OCI-LY7 (cell line): ENCODE measurements at regions not wholly inside any gene's neighbourhood (a gene's known extent, or its start where the extent isn't known, plus 50 kb on each side); places are given as distances from the start of the nearest gene placed in this dataset.

Experiments used
- CTCF ChIP-seq: fragments of 200-600 bp; sonication (generic); conservative IDR thresholded peaks from 2 replicates; pipeline ENCODE4 v1.5.1; 2014; ENCODE audit warnings: mild to moderate bottlenecking, antibody characterized with exemption, low read length, moderate library complexity, mixed read lengths
- EZH2phosphoT487 ChIP-seq: fragments of 200-600 bp; sonication (generic); IDR thresholded peaks from 2 replicates; pipeline ENCODE4 v1.6.1; 2018; ENCODE audit warnings: low read depth, borderline replicate concordance, mild to moderate bottlenecking, mixed run types, antibody characterized with exemption, low read length, moderate library complexity, mixed read lengths

- TF ChIP-seq CTCF (no peak), EZH2phosphoT487 (no peak)
Measured at GRCh38 chr5:143874312-143874711, 62.4 kb downstream of the HMHB1 start.
